Mesendoderm (in vitro differentiated cells): ENCODE measurements at regions not wholly inside any gene's neighbourhood (a gene's known extent, or its start where the extent isn't known, plus 50 kb on each side); places are given as distances from the start of the nearest gene placed in this dataset.

Experiments used
- DNase-seq: peaks from one replicate; pipeline ENCODE4 v3.0.0; 2013
- H2AK5ac ChIP-seq: 2 replicates; pipeline ENCODE4 v1.6.1; 2013; ENCODE audit warnings: low read length, inconsistent platforms
- H2BK120ac ChIP-seq: 2 replicates; pipeline ENCODE4 v1.6.1; 2013; ENCODE audit warnings: low read depth, mild to moderate bottlenecking, low read length, moderate library complexity, mixed read lengths
- H2BK15ac ChIP-seq: replicated peaks from 2 replicates; pipeline ENCODE4 v1.6.1; 2013; ENCODE audit warnings: low read depth, mild to moderate bottlenecking, moderate library complexity
- H2BK5ac ChIP-seq: 2 replicates; pipeline ENCODE4 v1.6.1; 2013; ENCODE audit warnings: low read length, inconsistent platforms
- H3K18ac ChIP-seq: 2 replicates; pipeline ENCODE4 v1.6.1; 2013; ENCODE audit warnings: mild to moderate bottlenecking, low read length, mixed read lengths
- H3K23ac ChIP-seq: one replicate; pipeline ENCODE4 v1.6.1; 2013; ENCODE audit warnings: low read length
- H3K27ac ChIP-seq: 2 replicates; pipeline ENCODE4 v1.5.1; 2013; ENCODE audit warnings: low read depth, mild to moderate bottlenecking, inconsistent platforms, low read length, moderate library complexity
- H3K27me3 ChIP-seq: 2 replicates; pipeline ENCODE4 v1.6.1; 2013; ENCODE audit warnings: low read length, control low read depth, mild to moderate bottlenecking, inconsistent platforms; ENCODE audit not compliant: insufficient read depth, poor library complexity
- H3K36me3 ChIP-seq: 2 replicates; pipeline ENCODE4 v1.6.1; 2013; ENCODE audit warnings: low read length, inconsistent platforms; ENCODE audit not compliant: control insufficient read depth, insufficient read depth
- H3K4ac ChIP-seq: one replicate; pipeline ENCODE4 v1.6.1; 2013; ENCODE audit warnings: low read depth, mild to moderate bottlenecking, low read length, moderate library complexity
- H3K4me1 ChIP-seq: 2 replicates; pipeline ENCODE4 v1.6.1; 2013; ENCODE audit warnings: low read depth, low read length, inconsistent platforms; ENCODE audit not compliant: control insufficient read depth
- H3K4me2 ChIP-seq: 2 replicates; pipeline ENCODE4 v1.6.1; 2013; ENCODE audit warnings: low read length
- H3K4me3 ChIP-seq: 2 replicates; pipeline ENCODE4 v1.5.1; 2013; ENCODE audit warnings: mild to moderate bottlenecking, low read length
- H3K56ac ChIP-seq: one replicate; pipeline ENCODE4 v1.6.1; 2013; ENCODE audit warnings: low read length
- H3K79me1 ChIP-seq: 2 replicates; pipeline ENCODE4 v1.6.1; 2013; ENCODE audit warnings: low read length, inconsistent platforms
- H3K79me2 ChIP-seq: 2 replicates; pipeline ENCODE4 v1.6.1; 2013; ENCODE audit warnings: mild to moderate bottlenecking, low read length; ENCODE audit not compliant: control insufficient read depth, insufficient read depth
- H3K9ac ChIP-seq: 2 replicates; pipeline ENCODE4 v1.6.1; 2013; ENCODE audit warnings: low read length, inconsistent platforms
- H4K5ac ChIP-seq: one replicate; pipeline ENCODE4 v1.6.1; 2013; ENCODE audit warnings: low read length
- H4K8ac ChIP-seq: one replicate; pipeline ENCODE4 v1.6.1; 2013; ENCODE audit warnings: low read depth, mild to moderate bottlenecking, control low read depth, low read length, moderate library complexity
- WGBS: extraction: QIAGEN DNeasy Blood & Tissue Kit; methylation state at CpG from one replicate; pipeline ENCODE4 v1.1.7; 2013; ENCODE audit warnings: low lambda C conversion rate, missing lambda C conversion rate; ENCODE audit not compliant: insufficient coverage; ENCODE audit errors: extremely low coverage; 5-methylcytosine and 5-hydroxymethylcytosine counted together

DNA sequence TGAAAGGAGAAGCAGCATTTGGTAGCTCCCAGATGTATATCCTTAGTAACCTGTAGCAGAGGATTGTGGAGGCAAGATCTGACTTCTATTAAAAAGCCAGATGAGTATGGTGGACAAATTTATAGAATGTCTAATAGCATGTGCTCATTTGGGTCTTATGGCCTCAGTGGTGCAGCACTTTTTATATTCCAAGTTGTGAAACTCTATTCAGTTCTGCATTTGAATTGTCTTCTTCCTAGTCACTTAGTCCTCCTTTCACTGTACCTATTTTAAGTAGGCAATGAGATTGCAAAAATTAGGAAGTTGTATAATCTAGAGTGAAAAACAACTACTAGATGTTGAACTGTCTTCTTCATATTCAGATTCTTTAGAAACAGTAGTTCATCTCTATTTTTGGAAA, 412.5 kb upstream of the PCDH9 start:
- no peak for DNase-seq
- Histone ChIP-seq H3K4me1 (no peaks in the 10 kb centered on the region), H3K9ac (no peak overlapping the region), H3K56ac (no peak overlapping the region), H3K79me2 (no peaks in the 10 kb centered on the region), H2BK120ac (no peak overlapping the region), H3K79me1 (no peaks in the 10 kb centered on the region), H3K36me3 (no peaks in the 10 kb centered on the region), H3K4me2 (no peak overlapping the region), H4K8ac (no peak overlapping the region), H3K27me3 (no peaks in the 10 kb centered on the region), H3K27ac (no peak overlapping the region), H3K4me3 (no peak overlapping the region), H3K23ac (no peak overlapping the region), H2BK5ac (no peak overlapping the region), H3K4ac (no peak overlapping the region), H2BK15ac (no peak overlapping the region), H2AK5ac (no peak overlapping the region), H4K5ac (no peak overlapping the region), H3K18ac (no peak overlapping the region)

DNA sequence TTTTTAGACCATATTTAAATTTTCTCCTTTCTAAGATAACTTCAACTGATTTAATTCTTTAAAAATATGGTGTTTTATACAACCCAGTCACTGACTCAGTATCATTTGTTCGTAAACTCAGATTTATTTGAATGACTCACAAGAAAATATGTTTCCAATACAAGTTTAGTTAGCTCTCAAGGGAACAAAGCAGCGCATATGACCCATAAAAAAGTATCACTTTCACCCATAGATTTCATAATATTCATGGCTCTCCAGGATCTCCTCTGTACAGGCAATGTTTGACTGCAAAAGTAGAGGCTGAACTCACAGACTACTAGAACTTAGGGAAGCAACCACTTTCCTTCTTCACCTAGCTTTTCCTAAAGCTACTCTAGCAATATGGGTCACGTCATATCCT, 405.6 kb upstream of the PCDH9 start:
- Histone ChIP-seq H3K9ac (no peak overlapping the region), H3K18ac (no peak overlapping the region), H3K4ac (no peak overlapping the region), H2AK5ac (no peak overlapping the region), H3K79me2 (no peaks in the 10 kb centered on the region), H3K27me3 (no peaks in the 10 kb centered on the region), H3K79me1 (no peaks in the 10 kb centered on the region), H3K4me3 (no peak overlapping the region), H4K5ac (no peak overlapping the region), H3K4me1 (peaks cover 2% of the 10 kb centered on the region), H2BK120ac (no peak overlapping the region), H2BK5ac (no peak overlapping the region), H3K27ac (no peak overlapping the region), H3K36me3 (no peaks in the 10 kb centered on the region), H3K56ac (no peak overlapping the region), H4K8ac (no peak overlapping the region), H2BK15ac (no peak overlapping the region), H3K23ac (no peak overlapping the region), H3K4me2 (no peak overlapping the region)
- no peak for DNase-seq
- WGBS: no CpG with 5 or more reads among the region's 3 CpGs

DNA sequence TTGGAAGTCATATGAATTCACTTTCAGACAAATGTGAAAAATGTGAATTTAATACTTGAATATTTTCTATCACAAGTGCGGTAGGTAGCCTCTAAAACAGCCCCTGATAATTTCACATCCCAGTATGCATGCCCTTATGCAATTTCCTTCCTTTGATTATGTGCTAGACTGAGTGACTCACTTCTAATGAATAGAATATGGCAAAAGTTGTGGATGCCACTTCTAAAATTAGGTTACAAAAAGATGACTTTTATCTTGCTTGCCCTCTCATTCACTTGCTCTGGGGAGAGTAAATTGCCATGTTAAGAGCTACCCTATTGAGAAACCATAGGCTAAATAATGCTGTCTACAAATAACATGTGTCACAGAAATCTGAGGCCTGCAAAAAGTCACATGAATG, 402.5 kb upstream of the PCDH9 start:
- H4K8ac ChIP-seq: no peak overlapping the region
- WGBS: no CpG with 5 or more reads among the region's 1 CpG
- no peak for DNase-seq
- H2BK120ac ChIP-seq: no peak overlapping the region
- no peak overlapping the region for H3K4me2 ChIP-seq
- H3K4me3 ChIP-seq: no peak overlapping the region
- no peak overlapping the region for H3K27ac ChIP-seq
- peaks cover 4% of the 10 kb centered on the region for H3K4me1 ChIP-seq
- H3K27me3 ChIP-seq: no peaks in the 10 kb centered on the region
- H3K23ac ChIP-seq: no peak overlapping the region
- H2BK15ac ChIP-seq: no peak overlapping the region
- H2AK5ac ChIP-seq: no peak overlapping the region
- H3K9ac ChIP-seq: no peak overlapping the region
- H2BK5ac ChIP-seq: no peak overlapping the region
- H4K5ac ChIP-seq: no peak overlapping the region
- H3K79me2 ChIP-seq: no peaks in the 10 kb centered on the region
- H3K4ac ChIP-seq: no peak overlapping the region
- no peak overlapping the region for H3K18ac ChIP-seq
- no peaks in the 10 kb centered on the region for H3K79me1 ChIP-seq
- no peak overlapping the region for H3K56ac ChIP-seq
- H3K36me3 ChIP-seq: no peaks in the 10 kb centered on the region

DNA sequence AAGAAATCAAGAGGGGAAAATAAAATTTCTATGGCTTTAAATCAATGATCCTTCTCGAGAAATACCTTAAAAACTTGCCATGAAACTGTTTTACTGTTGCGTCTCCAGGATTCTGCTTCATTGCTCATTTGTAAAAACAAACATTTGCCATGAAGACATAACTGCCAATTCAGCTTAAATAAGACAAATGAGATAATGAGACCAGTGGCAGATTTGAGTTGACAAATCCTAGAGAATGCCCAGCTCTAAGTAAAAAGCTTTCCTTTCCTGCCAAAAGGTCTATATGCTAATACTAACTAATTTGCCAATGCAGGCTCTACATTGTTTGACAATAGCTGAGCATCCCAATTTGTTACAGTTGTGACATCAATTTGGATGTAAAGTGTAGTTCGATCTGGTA, 400.5 kb upstream of the PCDH9 start:
- no peaks in the 10 kb centered on the region for H3K27me3 ChIP-seq
- no CpG with 5 or more reads among the region's 3 CpGs for WGBS

DNA sequence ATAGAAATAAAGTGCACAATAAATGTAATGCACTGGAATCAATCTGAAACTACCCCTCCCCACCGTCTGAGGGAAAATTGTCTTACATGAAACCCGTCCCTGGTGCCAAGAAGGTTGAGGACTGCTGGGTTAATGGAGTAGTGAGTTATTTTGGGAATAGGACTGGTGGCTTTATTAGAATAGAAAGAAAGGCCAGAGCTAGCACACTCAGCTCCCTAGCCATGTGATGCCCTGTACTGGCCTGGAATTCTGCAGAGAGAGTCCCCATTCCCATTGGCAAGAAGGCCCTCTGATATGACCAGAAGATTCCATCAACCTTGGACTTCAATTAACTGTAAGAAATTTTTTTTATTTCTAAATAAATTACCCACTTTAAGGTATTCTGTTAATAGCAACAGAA, 393.5 kb upstream of the PCDH9 start:
- H3K4me2 ChIP-seq: no peak overlapping the region
- no peaks in the 10 kb centered on the region for H3K27me3 ChIP-seq
- H3K27ac ChIP-seq: no peak overlapping the region
- no peaks in the 10 kb centered on the region for H3K36me3 ChIP-seq
- no peak overlapping the region for H3K23ac ChIP-seq
- H4K5ac ChIP-seq: no peak overlapping the region
- H2BK5ac ChIP-seq: no peak overlapping the region
- H2AK5ac ChIP-seq: no peak overlapping the region
- no peak overlapping the region for H3K4ac ChIP-seq
- no peak overlapping the region for H2BK15ac ChIP-seq
- no peak overlapping the region for H3K4me3 ChIP-seq
- no peak overlapping the region for H3K9ac ChIP-seq
- H3K79me1 ChIP-seq: no peaks in the 10 kb centered on the region
- no CpG with 5 or more reads among the region's 2 CpGs for WGBS
- no peak overlapping the region for H3K56ac ChIP-seq
- DNase-seq: no peak
- H3K79me2 ChIP-seq: no peaks in the 10 kb centered on the region
- H2BK120ac ChIP-seq: no peak overlapping the region
- H4K8ac ChIP-seq: no peak overlapping the region
- H3K4me1 ChIP-seq: no peaks in the 10 kb centered on the region
- H3K18ac ChIP-seq: no peak overlapping the region

More for the DNA sequence above, 400.5 kb upstream of the PCDH9 start:
- no peak overlapping the region for H2BK5ac ChIP-seq
- no peak overlapping the region for H3K18ac ChIP-seq
- no peak overlapping the region for H4K5ac ChIP-seq
- H3K4me2 ChIP-seq: no peak overlapping the region
- no peak overlapping the region for H3K23ac ChIP-seq
- no peak overlapping the region for H2AK5ac ChIP-seq
- no peak overlapping the region for H3K4me3 ChIP-seq
- H3K4me1 ChIP-seq: peaks cover 4% of the 10 kb centered on the region
- no peaks in the 10 kb centered on the region for H3K79me2 ChIP-seq
- no peak overlapping the region for H3K9ac ChIP-seq
- H3K4ac ChIP-seq: no peak overlapping the region
- no peak overlapping the region for H3K27ac ChIP-seq
- no peak overlapping the region for H2BK120ac ChIP-seq
- H2BK15ac ChIP-seq: no peak overlapping the region
- no peaks in the 10 kb centered on the region for H3K36me3 ChIP-seq
- H3K79me1 ChIP-seq: no peaks in the 10 kb centered on the region
- DNase-seq: no peak
- no peak overlapping the region for H3K56ac ChIP-seq
- H4K8ac ChIP-seq: no peak overlapping the region

DNA sequence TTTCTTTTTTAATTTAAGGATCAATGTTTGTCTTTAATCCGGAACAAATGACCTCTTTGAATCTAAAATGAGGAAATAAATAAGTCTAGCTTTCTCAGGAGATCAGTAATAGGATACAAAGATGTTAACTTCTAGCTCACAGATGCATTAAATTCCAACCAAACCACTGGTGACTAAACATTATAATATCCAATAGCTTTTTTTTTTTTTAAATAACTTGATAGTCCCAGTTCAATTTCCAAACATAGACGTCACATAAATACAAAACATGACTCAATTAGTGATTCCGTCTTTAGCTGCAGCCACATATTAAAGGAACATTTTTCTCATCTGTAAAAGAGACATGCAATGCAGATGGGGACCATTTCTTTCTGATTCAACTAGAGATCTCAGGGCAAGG, 390.5 kb upstream of the PCDH9 start:
- no peak overlapping the region for H3K56ac ChIP-seq
- H2BK5ac ChIP-seq: no peak overlapping the region
- no CpG with 5 or more reads among the region's 3 CpGs for WGBS
- no peak overlapping the region for H4K5ac ChIP-seq
- H2BK15ac ChIP-seq: no peak overlapping the region
- no peak overlapping the region for H3K27ac ChIP-seq
- no peak overlapping the region for H4K8ac ChIP-seq
- no peak overlapping the region for H2BK120ac ChIP-seq
- no peaks in the 10 kb centered on the region for H3K79me1 ChIP-seq
- no peak overlapping the region for H2AK5ac ChIP-seq
- no peaks in the 10 kb centered on the region for H3K27me3 ChIP-seq
- H3K4me1 ChIP-seq: no peaks in the 10 kb centered on the region
- no peak for DNase-seq
- H3K4me2 ChIP-seq: no peak overlapping the region
- H3K9ac ChIP-seq: no peak overlapping the region
- H3K36me3 ChIP-seq: no peaks in the 10 kb centered on the region
- no peak overlapping the region for H3K18ac ChIP-seq
- no peaks in the 10 kb centered on the region for H3K79me2 ChIP-seq
- no peak overlapping the region for H3K4me3 ChIP-seq
- H3K4ac ChIP-seq: no peak overlapping the region
- no peak overlapping the region for H3K23ac ChIP-seq
